Natural killer cell treated with Interleukin-12 subunit alpha and Interleukin-12 subunit beta and Interleukin-15 and Interleukin-18, amount 100 ng/mL, for 72 hours (primary cell): ENCODE measurements at regions not wholly inside any gene's neighbourhood (a gene's known extent, or its start where the extent isn't known, plus 50 kb on each side); places are given as distances from the start of the nearest gene placed in this dataset.
"Not testable (repeated sequence)": the region's sequence is repeated elsewhere in the genome, so short reads cannot be mapped to it uniquely, and the experiment has no call there.

ENCODE experiments used
- ATAC-seq, 2 donors: fragments of 150-1000 bp; cut with Tn5 transposase in 1 of 2; sonication (Bioruptor Pico), chemical (Tn5 transposase) in 1 of 2; 2 replicates each; pipeline ENCODE4 v1.10.0; 2021
- DNase-seq: peaks from one replicate; pipeline ENCODE4 v3.0.0; 2022; ENCODE audit warnings: low spot score
- H3K27ac Mint-ChIP-seq, 2 donors: 1 replicate in 1 of 2; 2 replicates in 1 of 2; pipeline ENCODE4 v1.8.0; 2022; ENCODE audit warnings: mixed read lengths in 2 of 2, mild to moderate bottlenecking in 1 of 2, moderate library complexity in 1 of 2
- H3K27me3 Mint-ChIP-seq, 2 donors: 1 replicate in 1 of 2; 2 replicates in 1 of 2; pipeline ENCODE4 v1.8.0; 2022; ENCODE audit warnings: mixed read lengths in 2 of 2
- H3K36me3 Mint-ChIP-seq: one replicate; pipeline ENCODE4 v1.8.0; 2022; ENCODE audit warnings: mixed read lengths
- H3K4me1 Mint-ChIP-seq, 2 donors: 1 replicate in 1 of 2; 2 replicates in 1 of 2; pipeline ENCODE4 v1.8.0; 2022; ENCODE audit warnings: low read depth in 2 of 2, mixed read lengths in 2 of 2, mild to moderate bottlenecking in 1 of 2
- H3K4me3 Mint-ChIP-seq: one replicate; pipeline ENCODE4 v1.8.0; 2022; ENCODE audit warnings: mixed read lengths
- H3K9me3 Mint-ChIP-seq: 2 replicates; pipeline ENCODE4 v1.8.0; 2022; ENCODE audit warnings: mixed read lengths

- DNase-seq (no peak), ATAC-seq (no peak)
- H3K4me1 Mint-ChIP-seq = no peaks in the 10 kb centered on the region
- no peak overlapping the region for H3K4me3 Mint-ChIP-seq
- no peak overlapping the region for H3K27ac Mint-ChIP-seq
- H3K27me3 Mint-ChIP-seq = peaks cover 0 to 12% of the 10 kb centered on the region in 2 donors
- no peaks in the 10 kb centered on the region for H3K9me3 Mint-ChIP-seq
- H3K36me3 Mint-ChIP-seq = no peaks in the 10 kb centered on the region
Measured at GRCh38 chrX:3550871-3551270, 162.6 kb downstream of the PRKX start.

- Mint-ChIP-seq H3K4me1 (no peaks in the 10 kb centered on the region), H3K36me3 (no peaks in the 10 kb centered on the region), H3K27me3 (peaks cover 0 to 12% of the 10 kb centered on the region in 2 donors), H3K9me3 (no peaks in the 10 kb centered on the region), H3K4me3 (no peak overlapping the region), H3K27ac (no peak overlapping the region)
- DNase-seq = no peak
- ATAC-seq = no peak
Measured at GRCh38 chrX:3550160-3550751, 163.2 kb downstream of the PRKX start.

- Mint-ChIP-seq H3K4me1 (no peaks in the 10 kb centered on the region), H3K27me3 (peaks cover 0 to 12% of the 10 kb centered on the region in 2 donors), H3K4me3 (no peak overlapping the region), H3K36me3 (no peaks in the 10 kb centered on the region), H3K9me3 (no peaks in the 10 kb centered on the region), H3K27ac (no peak overlapping the region)
- no peak for ATAC-seq
- no peak for DNase-seq
Measured at GRCh38 chrX:3549411-3549911, 164.0 kb downstream of the PRKX start.

- no peak for DNase-seq
- H3K27me3 Mint-ChIP-seq = peaks cover 0 to 12% of the 10 kb centered on the region in 2 donors
- ATAC-seq = no peak
- no peaks in the 10 kb centered on the region for H3K4me1 Mint-ChIP-seq
- H3K9me3 Mint-ChIP-seq = no peaks in the 10 kb centered on the region
- H3K36me3 Mint-ChIP-seq = no peaks in the 10 kb centered on the region
- no peak overlapping the region for H3K4me3 Mint-ChIP-seq
- H3K27ac Mint-ChIP-seq = no peak overlapping the region
Measured at GRCh38 chrX:3548765-3549391, 164.6 kb downstream of the PRKX start.

- DNase-seq (no peak), ATAC-seq (no peak)
- H3K4me3 Mint-ChIP-seq = no peak overlapping the region
- H3K27me3 Mint-ChIP-seq = peaks cover 0 to 24% of the 10 kb centered on the region in 2 donors
- H3K4me1 Mint-ChIP-seq = no peaks in the 10 kb centered on the region
- no peaks in the 10 kb centered on the region for H3K36me3 Mint-ChIP-seq
- H3K9me3 Mint-ChIP-seq = no peaks in the 10 kb centered on the region
- no peak overlapping the region for H3K27ac Mint-ChIP-seq
Measured at GRCh38 chrX:3545901-3546300, 167.5 kb downstream of the PRKX start.

- no peaks in the 10 kb centered on the region for H3K4me1 Mint-ChIP-seq
- no peaks in the 10 kb centered on the region for H3K36me3 Mint-ChIP-seq
- no peaks in the 10 kb centered on the region for H3K9me3 Mint-ChIP-seq
- peaks cover 0 to 20% of the 10 kb centered on the region in 2 donors for H3K27me3 Mint-ChIP-seq
- no peak for DNase-seq
- ATAC-seq = no peak
- no peak overlapping the region for H3K27ac Mint-ChIP-seq
- no peak overlapping the region for H3K4me3 Mint-ChIP-seq
Measured at GRCh38 chrX:3541336-3541735, 172.1 kb downstream of the PRKX start.

- Mint-ChIP-seq H3K27me3 (peaks cover 8 to 25% of the 10 kb centered on the region in 2 donors), H3K9me3 (peaks cover 6% of the 10 kb centered on the region), H3K4me1 (peaks cover 0 to 4% of the 10 kb centered on the region in 2 donors), H3K4me3 (no peak overlapping the region), H3K36me3 (peaks cover 5% of the 10 kb centered on the region), H3K27ac (no peak overlapping the region)
- DNase-seq = no peak
- ATAC-seq = no peak
Measured at GRCh38 chrX:3540105-3540504, 173.3 kb downstream of the PRKX start.

GRCh38 chrX:3532581-3533085 lies 180.8 kb downstream of the PRKX start:
- DNase-seq (no peak), ATAC-seq (no peak)
- H3K27ac Mint-ChIP-seq = no peak overlapping the region
- no peak overlapping the region for H3K4me3 Mint-ChIP-seq
- H3K27me3 Mint-ChIP-seq = peaks cover 17% of the 10 kb centered on the region in 2 donors
- peaks cover 5% of the 10 kb centered on the region for H3K36me3 Mint-ChIP-seq
- H3K4me1 Mint-ChIP-seq = peaks cover 0 to 4% of the 10 kb centered on the region in 2 donors
- peaks cover 6% of the 10 kb centered on the region for H3K9me3 Mint-ChIP-seq

GRCh38 chrX:3531435-3531834 lies 182.0 kb downstream of the PRKX start:
- not testable (repeated sequence) for H3K4me3 Mint-ChIP-seq, H3K9me3 Mint-ChIP-seq, ATAC-seq, DNase-seq, H3K27ac Mint-ChIP-seq, H3K36me3 Mint-ChIP-seq, H3K4me1 Mint-ChIP-seq
- H3K27me3 Mint-ChIP-seq = peaks cover 17% of the 10 kb centered on the region in 2 donors

- peaks cover 9 to 11% of the 10 kb centered on the region in 2 donors for H3K27me3 Mint-ChIP-seq
- no peaks in the 10 kb centered on the region for H3K9me3 Mint-ChIP-seq
- no peak overlapping the region for H3K27ac Mint-ChIP-seq
- no peaks in the 10 kb centered on the region for H3K36me3 Mint-ChIP-seq
- H3K4me3 Mint-ChIP-seq = no peak overlapping the region
- ATAC-seq (no peak), DNase-seq (no peak)
- no peaks in the 10 kb centered on the region for H3K4me1 Mint-ChIP-seq
Measured at GRCh38 chrX:3529466-3530010, 183.1 kb upstream of the MXRA5 start.

GRCh38 chrX:3527811-3528210 lies 181.4 kb upstream of the MXRA5 start:
- Mint-ChIP-seq H3K27me3 (peaks cover 0 to 3% of the 10 kb centered on the region in 2 donors), H3K9me3 (no peaks in the 10 kb centered on the region), H3K27ac (no peak overlapping the region), H3K4me1 (no peaks in the 10 kb centered on the region), H3K36me3 (no peaks in the 10 kb centered on the region), H3K4me3 (no peak overlapping the region)
- no peak for DNase-seq
- no peak for ATAC-seq

GRCh38 chrX:3527166-3527565 lies 180.7 kb upstream of the MXRA5 start:
- no peak overlapping the region for H3K4me3 Mint-ChIP-seq
- no peaks in the 10 kb centered on the region for H3K9me3 Mint-ChIP-seq
- no peaks in the 10 kb centered on the region for H3K4me1 Mint-ChIP-seq
- no peak for DNase-seq
- H3K27me3 Mint-ChIP-seq = no peaks in the 10 kb centered on the region
- no peaks in the 10 kb centered on the region for H3K36me3 Mint-ChIP-seq
- ATAC-seq = no peak
- H3K27ac Mint-ChIP-seq = no peak overlapping the region

- H3K9me3 Mint-ChIP-seq = no peaks in the 10 kb centered on the region
- H3K27me3 Mint-ChIP-seq = no peaks in the 10 kb centered on the region
Measured at GRCh38 chrX:3526731-3527130, 180.3 kb upstream of the MXRA5 start.

GRCh38 chrX:3526071-3526470 lies 179.6 kb upstream of the MXRA5 start:
- Mint-ChIP-seq H3K9me3 (no peaks in the 10 kb centered on the region), H3K27ac (no peak overlapping the region), H3K36me3 (no peaks in the 10 kb centered on the region), H3K4me3 (no peak overlapping the region), H3K27me3 (peaks cover 0 to 2% of the 10 kb centered on the region in 2 donors), H3K4me1 (no peaks in the 10 kb centered on the region)
- DNase-seq (no peak), ATAC-seq (no peak)

More at GRCh38 chrX:3526731-3527130, 180.3 kb upstream of the MXRA5 start:
- Mint-ChIP-seq H3K27ac (no peak overlapping the region), H3K36me3 (no peaks in the 10 kb centered on the region), H3K4me1 (no peaks in the 10 kb centered on the region), H3K4me3 (no peak overlapping the region)
- ATAC-seq (no peak), DNase-seq (no peak)
